Smooth muscle cell (in vitro differentiated cells): ENCODE measurements at regions not wholly inside any gene's neighbourhood (a gene's known extent, or its start where the extent isn't known, plus 50 kb on each side); places are given as distances from the start of the nearest gene placed in this dataset.

Source experiments
- DNase-seq: peaks from one replicate; lab custom pipeline; 2025; ENCODE audit not compliant: unreplicated experiment; lab: John Stamatoyannopoulos, UW
- H2AFZ ChIP-seq: fragments of 200-600 bp; sonication (generic); 2 replicates; pipeline ENCODE4 v1.6.0; 2016; ENCODE audit warnings: antibody characterized with exemption, low read depth, mild to moderate bottlenecking
- H3F3A ChIP-seq: fragments of 200-600 bp; sonication (generic); 2 replicates; pipeline ENCODE4 v1.6.0; 2017; ENCODE audit warnings: antibody characterized with exemption, low read depth
- H3K27ac ChIP-seq: fragments of 200-600 bp; sonication (generic); 2 replicates; pipeline ENCODE4 v1.5.1; 2016; ENCODE audit warnings: low read depth, mild to moderate bottlenecking
- H3K27me3 ChIP-seq: fragments of 200-600 bp; sonication (generic); 2 replicates; pipeline ENCODE4 v1.6.1; 2016; ENCODE audit warnings: low read depth, mild to moderate bottlenecking
- H3K36me3 ChIP-seq: fragments of 200-600 bp; sonication (generic); 2 replicates; pipeline ENCODE4 v1.5.1; 2016; ENCODE audit warnings: low read depth
- H3K4me1 ChIP-seq: fragments of 200-600 bp; sonication (generic); 2 replicates; pipeline ENCODE4 v1.5.1; 2016; ENCODE audit warnings: low read depth
- H3K4me2 ChIP-seq: fragments of 200-600 bp; sonication (generic); 2 replicates; pipeline ENCODE4 v1.6.0; 2016; ENCODE audit warnings: mild to moderate bottlenecking
- H3K4me3 ChIP-seq: fragments of 200-600 bp; sonication (generic); 2 replicates; pipeline ENCODE4 v1.5.1; 2016; ENCODE audit warnings: mild to moderate bottlenecking
- H3K79me2 ChIP-seq: fragments of 200-600 bp; sonication (generic); 2 replicates; pipeline ENCODE4 v1.6.0; 2016; ENCODE audit warnings: low read depth, mild to moderate bottlenecking
- H3K9ac ChIP-seq: fragments of 200-600 bp; sonication (generic); 2 replicates; pipeline ENCODE4 v1.6.0; 2016; ENCODE audit warnings: low read depth
- H3K9me3 ChIP-seq: fragments of 200-600 bp; sonication (generic); replicated peaks from 2 replicates; pipeline ENCODE4 v1.5.1; 2016; ENCODE audit warnings: low read depth
- H4K20me1 ChIP-seq: fragments of 200-600 bp; sonication (generic); 2 replicates; pipeline ENCODE4 v1.6.0; 2016; ENCODE audit warnings: low read depth
- WGBS: methylation state at CpG from one replicate; pipeline ENCODE4 v1.1.7; 2016; ENCODE audit warnings: low lambda C conversion rate; 5-methylcytosine and 5-hydroxymethylcytosine counted together
- TF ChIP-seq, protein P1 (sequence below): fragments of 200-600 bp; sonication (generic); IDR thresholded peaks from 2 replicates; pipeline ENCODE4 v1.5.1; 2017; ENCODE audit warnings: borderline replicate concordance, mild to moderate bottlenecking, antibody characterized with exemption; ENCODE audit not compliant: insufficient read depth, poor library complexity, severe bottlenecking

DNA sequence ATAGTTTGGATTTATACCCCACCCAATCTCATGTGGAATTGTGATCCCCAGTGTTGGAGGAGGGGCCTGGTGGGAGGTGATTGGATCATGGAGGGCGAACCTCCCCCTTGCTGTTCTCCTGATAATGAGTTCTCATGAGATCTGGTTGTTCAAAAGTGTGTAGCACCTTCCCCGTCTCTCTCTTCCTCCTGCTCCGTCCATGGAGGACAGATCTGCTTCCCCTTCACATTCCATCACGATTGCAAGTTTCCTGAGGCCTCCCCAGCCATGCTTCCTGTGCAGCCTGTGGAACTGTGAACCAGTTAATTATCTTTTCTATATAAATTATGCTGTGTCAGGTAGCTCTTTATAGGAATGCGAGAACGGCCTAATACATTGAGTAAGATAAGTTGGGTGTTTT is 518.8 kb upstream of the LCORL start:
- Histone ChIP-seq H3F3A (no peaks in the 10 kb centered on the region), H3K27ac (no peak overlapping the region), H3K79me2 (no peaks in the 10 kb centered on the region), H3K9me3 (no peaks in the 10 kb centered on the region), H3K4me1 (no peaks in the 10 kb centered on the region), H3K9ac (no peak overlapping the region), H3K27me3 (no peaks in the 10 kb centered on the region), H4K20me1 (no peaks in the 10 kb centered on the region), H3K4me3 (no peak overlapping the region), H3K36me3 (no peaks in the 10 kb centered on the region), H3K4me2 (no peak overlapping the region), H2AFZ (no peak overlapping the region)
- no peak for DNase-seq
- TF ChIP-seq, protein P1, sequence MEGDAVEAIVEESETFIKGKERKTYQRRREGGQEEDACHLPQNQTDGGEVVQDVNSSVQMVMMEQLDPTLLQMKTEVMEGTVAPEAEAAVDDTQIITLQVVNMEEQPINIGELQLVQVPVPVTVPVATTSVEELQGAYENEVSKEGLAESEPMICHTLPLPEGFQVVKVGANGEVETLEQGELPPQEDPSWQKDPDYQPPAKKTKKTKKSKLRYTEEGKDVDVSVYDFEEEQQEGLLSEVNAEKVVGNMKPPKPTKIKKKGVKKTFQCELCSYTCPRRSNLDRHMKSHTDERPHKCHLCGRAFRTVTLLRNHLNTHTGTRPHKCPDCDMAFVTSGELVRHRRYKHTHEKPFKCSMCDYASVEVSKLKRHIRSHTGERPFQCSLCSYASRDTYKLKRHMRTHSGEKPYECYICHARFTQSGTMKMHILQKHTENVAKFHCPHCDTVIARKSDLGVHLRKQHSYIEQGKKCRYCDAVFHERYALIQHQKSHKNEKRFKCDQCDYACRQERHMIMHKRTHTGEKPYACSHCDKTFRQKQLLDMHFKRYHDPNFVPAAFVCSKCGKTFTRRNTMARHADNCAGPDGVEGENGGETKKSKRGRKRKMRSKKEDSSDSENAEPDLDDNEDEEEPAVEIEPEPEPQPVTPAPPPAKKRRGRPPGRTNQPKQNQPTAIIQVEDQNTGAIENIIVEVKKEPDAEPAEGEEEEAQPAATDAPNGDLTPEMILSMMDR, result no peak
- 84% methylated on average over 6 of the region's 6 CpGs for WGBS

DNA sequence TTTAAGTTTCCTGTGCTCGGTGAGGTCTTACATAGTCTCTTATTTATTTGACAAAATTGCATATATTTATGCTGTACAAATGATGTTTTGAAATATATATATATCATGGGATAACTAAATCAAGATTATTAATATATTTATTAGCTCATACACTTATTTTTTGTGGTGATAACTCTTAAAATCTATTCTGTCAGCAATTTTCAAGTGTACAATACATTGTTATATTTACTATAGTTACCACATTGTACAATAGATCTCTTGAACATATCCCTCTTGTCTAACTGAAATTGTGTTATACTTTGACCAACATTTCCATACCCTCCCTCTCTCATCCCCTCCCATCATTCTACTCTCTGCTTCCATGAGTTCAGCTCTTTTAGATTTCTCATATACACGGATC is 516.6 kb upstream of the LCORL start:
- 44% methylated on average over 2 of the region's 2 CpGs for WGBS
- Histone ChIP-seq H2AFZ (no peak overlapping the region), H3K4me1 (no peaks in the 10 kb centered on the region), H3K27ac (no peak overlapping the region), H3K36me3 (no peaks in the 10 kb centered on the region), H3K4me3 (no peak overlapping the region), H3K9ac (no peak overlapping the region), H3K79me2 (no peaks in the 10 kb centered on the region), H3K27me3 (no peaks in the 10 kb centered on the region), H3K9me3 (no peaks in the 10 kb centered on the region), H4K20me1 (no peaks in the 10 kb centered on the region), H3K4me2 (no peak overlapping the region), H3F3A (no peaks in the 10 kb centered on the region)
- DNase-seq, result no peak
- TF ChIP-seq, protein P1, result no peak

DNA sequence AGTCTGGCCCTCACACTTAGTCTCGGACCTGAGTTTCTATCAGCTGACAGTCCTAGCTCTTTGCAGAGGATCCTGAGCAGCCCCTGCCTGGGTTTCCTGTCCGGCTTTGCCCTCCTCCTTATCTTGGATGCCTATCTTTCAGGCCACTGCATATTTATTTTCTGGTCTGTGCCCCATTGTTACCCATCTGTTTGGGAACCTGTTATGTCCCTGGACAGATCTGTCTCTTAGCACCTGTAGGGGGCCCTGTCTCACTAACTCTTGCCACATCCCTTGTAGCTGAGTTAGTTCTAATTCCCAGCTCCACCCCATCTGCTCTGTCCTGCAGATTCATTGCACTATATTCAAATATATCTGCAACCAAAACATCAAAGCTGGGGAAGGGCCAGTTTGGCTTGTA is 514.9 kb upstream of the LCORL start:
- Histone ChIP-seq H3K4me3 (no peak overlapping the region), H3K27me3 (no peaks in the 10 kb centered on the region), H4K20me1 (no peaks in the 10 kb centered on the region), H3K4me1 (no peaks in the 10 kb centered on the region), H3F3A (no peaks in the 10 kb centered on the region), H3K27ac (no peak overlapping the region), H3K36me3 (no peaks in the 10 kb centered on the region), H3K79me2 (no peaks in the 10 kb centered on the region), H3K9me3 (no peaks in the 10 kb centered on the region), H3K9ac (no peak overlapping the region), H2AFZ (no peak overlapping the region), H3K4me2 (no peak overlapping the region)
- WGBS, result 67% methylated on average over 2 of the region's 2 CpGs
- no peak for DNase-seq
- TF ChIP-seq, protein P1, result no peak

DNA sequence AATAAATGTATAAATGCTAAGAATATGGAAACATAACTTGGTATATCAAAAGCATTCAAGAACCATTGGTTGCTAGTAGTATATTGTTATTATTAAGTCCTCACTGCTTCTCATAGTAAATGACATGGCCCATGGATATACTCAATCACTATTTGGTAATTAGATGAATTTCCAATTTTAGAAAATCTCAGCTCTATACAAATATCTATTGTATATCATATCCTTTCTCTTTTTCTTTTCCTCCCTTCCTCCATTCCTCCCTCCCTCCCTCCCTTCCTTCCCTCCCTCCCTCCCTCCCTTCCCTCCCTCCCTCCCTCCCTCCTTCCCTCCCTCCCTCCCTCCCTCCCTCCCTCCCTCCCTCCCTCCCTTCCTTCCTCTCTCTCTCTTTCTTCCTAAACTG is 514.4 kb upstream of the LCORL start:
- no peaks in the 10 kb centered on the region for H3K79me2 ChIP-seq
- TF ChIP-seq, protein P1, result no peak
- no peaks in the 10 kb centered on the region for H3K9me3 ChIP-seq
- no peak overlapping the region for H3K9ac ChIP-seq
- no peaks in the 10 kb centered on the region for H3F3A ChIP-seq
- H3K4me2 ChIP-seq, result no peak overlapping the region
- H3K4me3 ChIP-seq, result no peak overlapping the region
- H3K27ac ChIP-seq, result no peak overlapping the region
- no peaks in the 10 kb centered on the region for H3K36me3 ChIP-seq
- no peak overlapping the region for H2AFZ ChIP-seq
- H3K27me3 ChIP-seq, result no peaks in the 10 kb centered on the region
- H3K4me1 ChIP-seq, result no peaks in the 10 kb centered on the region
- no peak for DNase-seq
- no peaks in the 10 kb centered on the region for H4K20me1 ChIP-seq
